ENCODE measurements at regions not wholly inside any gene's neighbourhood (a gene's known extent, or its start where the extent isn't known, plus 50 kb on each side); places are given as distances from the start of the nearest gene placed in this dataset.
A peak's percentile ranks its signal among the peaks of the same experiment; 100 is the strongest.

DNA sequence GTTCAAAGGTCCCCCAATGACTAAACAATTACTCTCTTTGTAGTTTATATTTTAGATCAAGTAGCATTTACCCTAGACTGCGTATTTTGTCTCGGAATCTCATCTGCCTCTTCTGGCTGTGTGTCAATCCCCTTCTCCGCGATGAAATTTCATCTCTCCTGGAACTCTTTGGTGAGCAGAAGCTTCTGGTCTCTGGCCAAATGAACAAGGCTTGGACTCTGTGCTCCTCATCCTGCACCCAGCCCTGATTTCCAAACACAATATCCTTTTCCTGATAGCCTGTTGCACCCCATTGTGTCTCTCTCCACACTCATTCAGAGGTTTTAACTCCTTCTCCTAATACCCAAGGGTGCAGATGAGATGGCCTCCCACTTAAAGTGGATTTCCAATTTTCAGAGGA is 609.4 kb upstream of the CDH5 start:
- DNase-seq: peak; percentile 11
- no peaks in the 10 kb centered on the region for H3K9me1 ChIP-seq (ENCODE audit: insufficient read depth, low read length)
- H4K8ac ChIP-seq (ENCODE audit: low read depth in 2 of 2, low read length in 2 of 2): no peak overlapping the region
- in situ Hi-C loops (cut with MboI; ENCODE audit: low sequenced_read_pairs): no loop called here
- no peaks in the 10 kb centered on the region for H3K79me1 ChIP-seq (ENCODE audit: low read depth in 1 of 2, low read length in 2 of 2)
- no peak overlapping the region for H2AFZ ChIP-seq (replicated peaks; ENCODE audit: low read length, poor library complexity)
- ChIA-PET POLR2A (ENCODE audit: unreplicated experiment) (no interaction called here), CTCF (no interaction called here)
- H3K27me3 ChIP-seq (ENCODE audit: control insufficient read depth, insufficient read depth, low read length): peaks cover 7% of the 10 kb centered on the region
- no peak overlapping the region for H3K27ac ChIP-seq (ENCODE audit: insufficient read depth, low read length)
- H2BK15ac ChIP-seq (ENCODE audit: low read depth, low read length): no peak overlapping the region
- no peak overlapping the region for H3K14ac ChIP-seq (replicated peaks; ENCODE audit: low read depth, low read length)
- intact Hi-C loops (cut with micrococcal nuclease): loop anchor here (5.0 to 10.0 kb wide), 2 partner anchors 398 to 635 kb away; partner anchors contain the start of gene CDH11
- H4K20me1 ChIP-seq (ENCODE audit: insufficient read depth, low read length): no peaks in the 10 kb centered on the region
- no peaks in the 10 kb centered on the region for H3K9me3 ChIP-seq (ENCODE audit: control insufficient read depth, insufficient read depth, low read length)
- H2BK120ac ChIP-seq (ENCODE audit: low read depth, low read length): no peak overlapping the region
- peaks cover 8% of the 10 kb centered on the region; the same call in 1 of the 2 replicates for H3K4me1 ChIP-seq (ENCODE audit: control insufficient read depth, insufficient read depth, low read length)
- no peak overlapping the region for H2BK5ac ChIP-seq (ENCODE audit: low read depth, low read length, poor library complexity, severe bottlenecking)
- H3K18ac ChIP-seq (ENCODE audit: low read depth, low read length): no peak overlapping the region
- TF ChIP-seq, protein P1, sequence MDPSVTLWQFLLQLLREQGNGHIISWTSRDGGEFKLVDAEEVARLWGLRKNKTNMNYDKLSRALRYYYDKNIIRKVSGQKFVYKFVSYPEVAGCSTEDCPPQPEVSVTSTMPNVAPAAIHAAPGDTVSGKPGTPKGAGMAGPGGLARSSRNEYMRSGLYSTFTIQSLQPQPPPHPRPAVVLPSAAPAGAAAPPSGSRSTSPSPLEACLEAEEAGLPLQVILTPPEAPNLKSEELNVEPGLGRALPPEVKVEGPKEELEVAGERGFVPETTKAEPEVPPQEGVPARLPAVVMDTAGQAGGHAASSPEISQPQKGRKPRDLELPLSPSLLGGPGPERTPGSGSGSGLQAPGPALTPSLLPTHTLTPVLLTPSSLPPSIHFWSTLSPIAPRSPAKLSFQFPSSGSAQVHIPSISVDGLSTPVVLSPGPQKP (IDR thresholded peaks at IDR 0.05; ENCODE audit: borderline replicate concordance, low read depth, low read length): no peak
- TF ChIP-seq CEBPB (IDR thresholded peaks at IDR 0.05; ENCODE audit: low read depth, low read length): no peak
- no peak for TF ChIP-seq MAZ (IDR thresholded peaks at IDR 0.05; ENCODE audit: borderline replicate concordance, low read depth, low read length)
- no peak for TF ChIP-seq NFE2L2 (IDR thresholded peaks at IDR 0.05; ENCODE audit: low read depth, low read length)
- no peak for TF ChIP-seq SMC3 (IDR thresholded peaks at IDR 0.05; ENCODE audit: low read depth, low read length)
- TF ChIP-seq MAFK (IDR thresholded peaks at IDR 0.05; ENCODE audit: low read depth, low read length): no peak
- no peak overlapping the region for H3K4me3 ChIP-seq (ENCODE audit: insufficient read depth, low read depth, low read length)
- no peak overlapping the region for H4K5ac ChIP-seq (ENCODE audit: low read depth, low read length)
- no peak overlapping the region for H2AK9ac ChIP-seq (replicated peaks; ENCODE audit: low read depth, low read length, poor library complexity)
- dilution Hi-C loops (cut with HindIII; ENCODE audit: low sequenced_read_pairs, unreplicated experiment): no loop called here
- H3K9ac ChIP-seq (ENCODE audit: low read depth, low read length): no peak overlapping the region
- H3K23ac ChIP-seq (ENCODE audit: low read depth, low read length): no peak overlapping the region
- H3K4me2 ChIP-seq (ENCODE audit: low read depth, low read length): no peak overlapping the region
- H3K4ac ChIP-seq (ENCODE audit: low read depth, low read length): no peak overlapping the region
- H2BK20ac ChIP-seq (ENCODE audit: low read depth, low read length): no peak overlapping the region
- 47% methylated on average over 4 of the region's 4 CpGs; no CpG with 5 or more reads in 1 of the 2 experiments for WGBS, 2 experiments (ENCODE audit: extremely low coverage in 2 of 2, insufficient read length in 1 of 2)
- ATAC-seq (ENCODE audit: low read depth): no peak
- no TSS peak for BruUV-seq (replicated peaks)
- H3K36me3 ChIP-seq (ENCODE audit: control insufficient read depth, insufficient read depth, low read length): no peaks in the 10 kb centered on the region
- H4K91ac ChIP-seq (ENCODE audit: insufficient read depth, low read depth, low read length): no peak overlapping the region
- no peak overlapping the region for H2AK5ac ChIP-seq (ENCODE audit: low read depth, low read length)
- H3K56ac ChIP-seq (ENCODE audit: extremely low read depth, insufficient read depth, low read length): no peak overlapping the region
